NB4 (cell line): ENCODE measurements at regions not wholly inside any gene's neighbourhood (a gene's known extent, or its start where the extent isn't known, plus 50 kb on each side); places are given as distances from the start of the nearest gene placed in this dataset.

Experiments
- POLR2A ChIP-seq: IDR thresholded peaks from 2 replicates; pipeline ENCODE4 v1.6.1; 2011; ENCODE audit warnings: mild to moderate bottlenecking; ENCODE audit not compliant: insufficient read length; ENCODE audit errors: extremely low read depth
- TF ChIP-seq, protein P1 (sequence below): IDR thresholded peaks from one replicate; pipeline ENCODE4 v1.5.1; 2012; ENCODE audit warnings: low read depth, low read length

DNA sequence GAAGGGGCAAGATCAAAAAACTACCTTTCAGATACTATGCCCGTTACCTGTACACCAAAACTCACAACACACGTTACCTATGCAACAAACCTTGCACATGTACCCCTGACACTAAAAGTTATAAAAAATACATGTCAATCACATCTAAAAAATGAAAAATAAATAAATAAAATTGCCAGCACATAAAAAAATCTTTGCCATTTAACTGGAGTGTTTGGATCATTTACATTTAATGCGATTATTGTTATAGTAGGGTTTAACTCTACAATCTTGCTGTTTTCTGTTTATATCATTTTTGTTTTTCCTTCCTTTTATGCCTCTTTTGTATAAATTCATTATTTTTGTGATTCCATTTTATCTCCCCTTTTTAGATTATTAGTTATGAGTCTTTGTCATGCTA lies 106.3 kb downstream of the RFX6 start:
- TF ChIP-seq POLR2A: no peak
- TF ChIP-seq, protein P1, sequence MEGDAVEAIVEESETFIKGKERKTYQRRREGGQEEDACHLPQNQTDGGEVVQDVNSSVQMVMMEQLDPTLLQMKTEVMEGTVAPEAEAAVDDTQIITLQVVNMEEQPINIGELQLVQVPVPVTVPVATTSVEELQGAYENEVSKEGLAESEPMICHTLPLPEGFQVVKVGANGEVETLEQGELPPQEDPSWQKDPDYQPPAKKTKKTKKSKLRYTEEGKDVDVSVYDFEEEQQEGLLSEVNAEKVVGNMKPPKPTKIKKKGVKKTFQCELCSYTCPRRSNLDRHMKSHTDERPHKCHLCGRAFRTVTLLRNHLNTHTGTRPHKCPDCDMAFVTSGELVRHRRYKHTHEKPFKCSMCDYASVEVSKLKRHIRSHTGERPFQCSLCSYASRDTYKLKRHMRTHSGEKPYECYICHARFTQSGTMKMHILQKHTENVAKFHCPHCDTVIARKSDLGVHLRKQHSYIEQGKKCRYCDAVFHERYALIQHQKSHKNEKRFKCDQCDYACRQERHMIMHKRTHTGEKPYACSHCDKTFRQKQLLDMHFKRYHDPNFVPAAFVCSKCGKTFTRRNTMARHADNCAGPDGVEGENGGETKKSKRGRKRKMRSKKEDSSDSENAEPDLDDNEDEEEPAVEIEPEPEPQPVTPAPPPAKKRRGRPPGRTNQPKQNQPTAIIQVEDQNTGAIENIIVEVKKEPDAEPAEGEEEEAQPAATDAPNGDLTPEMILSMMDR: no peak
